PFSK-1 (cell line): ENCODE measurements at regions not wholly inside any gene's neighbourhood (a gene's known extent, or its start where the extent isn't known, plus 50 kb on each side); places are given as distances from the start of the nearest gene placed in this dataset.

Experiments used
- FOXP2 ChIP-seq: optimal IDR thresholded peaks from 2 replicates; pipeline ENCODE3; 2011; ENCODE audit warnings: borderline replicate concordance, control low read depth, inconsistent platforms; ENCODE audit not compliant: insufficient read depth; ENCODE audit errors: extremely low read length, extremely low read depth
- POLR2AphosphoS5 ChIP-seq: IDR thresholded peaks from 2 replicates; pipeline ENCODE4 v1.6.1; 2012; ENCODE audit warnings: low read depth, mild to moderate bottlenecking, control low read depth, low read length, moderate library complexity
- SIN3A ChIP-seq: IDR thresholded peaks from 2 replicates; pipeline ENCODE4 v1.6.1; 2012; ENCODE audit warnings: mild to moderate bottlenecking, low read length, moderate library complexity, borderline replicate concordance; ENCODE audit not compliant: insufficient read depth
- TAF1 ChIP-seq: IDR thresholded peaks from 2 replicates; pipeline ENCODE4 v1.6.1; 2012; ENCODE audit warnings: low read length, control low read depth, borderline replicate concordance; ENCODE audit not compliant: insufficient read depth
- TF ChIP-seq, protein P1 (sequence below), 2 experiments: IDR thresholded peaks; 2 replicates each; pipeline versions ENCODE4 v1.6.1 to v1.8.0; 2011 to 2012; ENCODE audit warnings: low read depth in 2 of 2, low read length in 2 of 2, control low read depth in 1 of 2, inconsistent platforms in 1 of 2, mild to moderate bottlenecking in 1 of 2, moderate library complexity in 1 of 2; ENCODE audit not compliant: insufficient read depth in 1 of 2

DNA sequence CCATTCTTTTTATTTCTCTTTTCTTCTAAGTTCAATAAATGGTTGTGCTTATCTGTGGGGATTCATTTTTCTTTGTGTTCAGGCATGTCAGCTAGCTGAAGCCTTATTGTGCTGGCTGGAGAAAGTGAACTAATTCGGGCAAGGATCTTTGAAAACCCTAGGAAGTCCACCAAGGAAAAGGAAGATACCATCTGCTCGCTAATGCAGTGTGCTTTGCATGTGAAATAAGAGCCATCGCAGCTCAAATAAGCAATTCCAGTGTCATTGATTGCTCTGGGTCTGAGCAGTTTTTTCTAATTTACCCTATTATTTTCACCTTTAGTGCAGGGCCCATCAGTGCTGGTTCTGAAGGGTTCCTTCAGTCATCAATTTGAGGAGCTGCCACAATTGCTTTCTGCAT lies 309.4 kb upstream of the SOX4 start:
- no peak for TF ChIP-seq FOXP2
- no peak for TF ChIP-seq POLR2AphosphoS5
- no peak for TF ChIP-seq SIN3A
- TF ChIP-seq, protein P1, sequence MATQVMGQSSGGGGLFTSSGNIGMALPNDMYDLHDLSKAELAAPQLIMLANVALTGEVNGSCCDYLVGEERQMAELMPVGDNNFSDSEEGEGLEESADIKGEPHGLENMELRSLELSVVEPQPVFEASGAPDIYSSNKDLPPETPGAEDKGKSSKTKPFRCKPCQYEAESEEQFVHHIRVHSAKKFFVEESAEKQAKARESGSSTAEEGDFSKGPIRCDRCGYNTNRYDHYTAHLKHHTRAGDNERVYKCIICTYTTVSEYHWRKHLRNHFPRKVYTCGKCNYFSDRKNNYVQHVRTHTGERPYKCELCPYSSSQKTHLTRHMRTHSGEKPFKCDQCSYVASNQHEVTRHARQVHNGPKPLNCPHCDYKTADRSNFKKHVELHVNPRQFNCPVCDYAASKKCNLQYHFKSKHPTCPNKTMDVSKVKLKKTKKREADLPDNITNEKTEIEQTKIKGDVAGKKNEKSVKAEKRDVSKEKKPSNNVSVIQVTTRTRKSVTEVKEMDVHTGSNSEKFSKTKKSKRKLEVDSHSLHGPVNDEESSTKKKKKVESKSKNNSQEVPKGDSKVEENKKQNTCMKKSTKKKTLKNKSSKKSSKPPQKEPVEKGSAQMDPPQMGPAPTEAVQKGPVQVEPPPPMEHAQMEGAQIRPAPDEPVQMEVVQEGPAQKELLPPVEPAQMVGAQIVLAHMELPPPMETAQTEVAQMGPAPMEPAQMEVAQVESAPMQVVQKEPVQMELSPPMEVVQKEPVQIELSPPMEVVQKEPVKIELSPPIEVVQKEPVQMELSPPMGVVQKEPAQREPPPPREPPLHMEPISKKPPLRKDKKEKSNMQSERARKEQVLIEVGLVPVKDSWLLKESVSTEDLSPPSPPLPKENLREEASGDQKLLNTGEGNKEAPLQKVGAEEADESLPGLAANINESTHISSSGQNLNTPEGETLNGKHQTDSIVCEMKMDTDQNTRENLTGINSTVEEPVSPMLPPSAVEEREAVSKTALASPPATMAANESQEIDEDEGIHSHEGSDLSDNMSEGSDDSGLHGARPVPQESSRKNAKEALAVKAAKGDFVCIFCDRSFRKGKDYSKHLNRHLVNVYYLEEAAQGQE (IDR thresholded peaks at IDR 0.05; ENCODE audit: insufficient read depth in 1 of 2, low read depth in 2 of 2, low read length in 2 of 2): no peak
- no peak for TF ChIP-seq TAF1

- TF ChIP-seq POLR2AphosphoS5 (no peak), FOXP2 (no peak), TAF1 (no peak), SIN3A (no peak)
- TF ChIP-seq, protein P1 (IDR thresholded peaks at IDR 0.05; ENCODE audit: insufficient read depth in 1 of 2, low read depth in 2 of 2, low read length in 2 of 2): no peak
Observed at GRCh38 chr6:21284706-21285105, 308.8 kb upstream of the SOX4 start.

DNA sequence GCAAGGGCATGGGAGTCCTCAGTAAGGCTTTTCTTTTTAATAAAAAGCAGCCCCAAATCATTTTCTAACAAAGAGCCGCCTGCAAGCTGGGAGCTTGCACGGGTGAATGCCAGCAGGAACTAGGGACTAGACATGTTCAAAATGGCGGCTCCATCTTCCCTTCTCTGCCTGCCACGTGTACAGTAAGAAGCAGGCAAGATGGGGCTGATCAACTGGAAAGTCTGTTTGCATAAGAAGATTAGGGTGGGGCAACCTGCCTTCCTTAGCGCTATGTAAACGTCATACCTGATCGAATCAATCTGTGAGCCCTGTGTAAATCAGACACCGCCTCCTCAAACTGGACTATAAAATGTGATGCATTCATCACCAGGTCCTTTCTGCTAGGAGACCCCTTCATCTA lies 299.4 kb upstream of the SOX4 start:
- TF ChIP-seq TAF1: no peak
- TF ChIP-seq, protein P1 (IDR thresholded peaks at IDR 0.05; ENCODE audit: insufficient read depth in 1 of 2, low read depth in 2 of 2, low read length in 2 of 2): no peak

DNA sequence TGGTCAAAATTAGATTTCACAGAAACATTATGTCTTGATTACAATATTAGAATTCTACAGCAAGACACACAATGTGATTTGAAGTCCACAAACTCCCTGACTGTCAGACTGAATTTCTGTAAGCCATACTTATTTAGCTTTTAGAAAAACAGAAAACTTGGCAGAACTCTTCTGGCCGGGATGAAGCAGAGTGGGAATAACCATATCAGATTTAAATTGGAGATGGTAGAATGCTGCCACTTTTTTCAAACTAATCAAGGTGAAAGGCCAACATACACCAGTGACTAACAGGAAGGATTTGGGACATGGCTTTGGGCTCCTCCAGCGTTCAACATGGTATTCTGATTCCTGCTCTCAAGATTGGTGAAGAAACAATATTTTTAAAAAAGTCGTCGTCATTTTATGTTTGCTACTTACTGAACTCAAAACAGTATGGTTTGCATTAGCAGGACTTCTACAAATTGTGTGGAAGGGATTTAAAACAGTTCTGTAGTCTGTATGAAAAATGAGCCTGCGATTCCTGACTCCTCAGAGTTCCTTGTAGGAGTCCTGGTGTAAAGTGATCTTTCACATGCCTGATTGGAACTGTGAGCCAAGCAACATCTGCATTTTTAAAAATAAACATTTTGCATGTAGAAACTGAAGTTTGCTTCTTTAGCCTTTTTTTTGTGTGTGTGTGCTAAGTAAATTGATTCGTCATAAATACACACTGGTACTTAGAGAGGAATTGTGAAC lies 297.9 kb upstream of the SOX4 start:
- TF ChIP-seq TAF1 (no peak), POLR2AphosphoS5 (no peak), FOXP2 (no peak), SIN3A (no peak)
- TF ChIP-seq, protein P1 (IDR thresholded peaks at IDR 0.05; ENCODE audit: insufficient read depth in 1 of 2, low read depth in 2 of 2, low read length in 2 of 2): no peak

- TF ChIP-seq FOXP2 (no peak), SIN3A (no peak), POLR2AphosphoS5 (no peak), TAF1 (no peak)
- TF ChIP-seq, protein P1 (IDR thresholded peaks at IDR 0.05; ENCODE audit: insufficient read depth in 1 of 2, low read depth in 2 of 2, low read length in 2 of 2): no peak
Observed at GRCh38 chr6:21297665-21298064, 295.9 kb upstream of the SOX4 start.
